ENCODE measurements at regions not wholly inside any gene's neighbourhood (a gene's known extent, or its start where the extent isn't known, plus 50 kb on each side); places are given as distances from the start of the nearest gene placed in this dataset.

DNA sequence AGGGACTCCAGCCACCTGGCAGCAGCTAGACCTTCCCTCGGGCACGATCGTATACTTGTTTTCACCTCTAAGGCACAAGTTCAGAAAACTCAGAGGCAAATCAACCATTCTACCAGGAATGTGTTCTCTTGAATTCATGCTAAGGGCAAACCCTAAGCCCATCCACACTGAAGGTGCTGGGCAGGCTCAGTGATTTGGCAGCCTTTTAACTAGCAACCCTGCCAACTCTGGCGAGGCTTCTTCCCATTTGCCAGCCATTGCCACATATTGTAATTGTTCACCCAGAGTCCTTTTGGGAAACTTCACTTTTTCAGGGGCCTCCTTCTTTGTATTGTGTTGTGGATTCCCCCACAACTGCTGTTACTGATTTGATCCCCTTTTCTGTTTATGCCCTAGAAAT is 298.6 kb upstream of the LDB2 start:
- Mint-ChIP-seq H3K27ac (no peak overlapping the region), H3K9me3 (no peaks in the 10 kb centered on the region), H3K4me1 (no peaks in the 10 kb centered on the region), H3K36me3 (no peaks in the 10 kb centered on the region), H3K4me3 (no peak overlapping the region)
- ATAC-seq (no peak), DNase-seq (ENCODE audit: low spot score in 2 of 2) (no peak)

- Mint-ChIP-seq H3K36me3 (no peaks in the 10 kb centered on the region), H3K27ac (no peak overlapping the region), H3K4me3 (no peak overlapping the region), H3K9me3 (no peaks in the 10 kb centered on the region), H3K4me1 (no peaks in the 10 kb centered on the region)
- ATAC-seq (no peak), DNase-seq (ENCODE audit: low spot score in 2 of 2) (no peak)
Observed at GRCh38 chr4:17195461-17196275, 297.2 kb upstream of the LDB2 start.

DNA sequence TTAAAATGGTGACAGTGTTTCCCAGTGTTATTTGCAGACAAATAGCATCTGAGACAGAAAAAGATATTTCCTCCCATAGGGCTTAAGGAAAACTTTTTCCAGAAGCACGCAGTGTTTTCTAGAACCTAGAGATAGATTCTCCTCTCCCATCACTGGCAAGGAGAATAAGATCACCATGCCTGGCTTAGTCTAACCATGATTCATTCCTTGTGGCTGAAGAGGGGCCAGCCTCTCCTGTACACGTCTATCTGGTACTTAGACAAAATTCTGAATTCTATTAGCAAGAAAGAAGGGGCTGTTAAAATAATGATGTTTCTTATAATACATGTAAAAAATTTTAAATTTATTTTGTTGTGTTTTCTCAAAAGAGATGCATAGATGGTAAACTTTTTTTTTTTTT is 296.1 kb upstream of the LDB2 start:
- H3K9me3 Mint-ChIP-seq = no peaks in the 10 kb centered on the region
- no peaks in the 10 kb centered on the region for H3K36me3 Mint-ChIP-seq
- H3K27ac Mint-ChIP-seq = no peak overlapping the region
- H3K4me1 Mint-ChIP-seq = no peaks in the 10 kb centered on the region
- H3K4me3 Mint-ChIP-seq = no peak overlapping the region
- DNase-seq (ENCODE audit: low spot score in 2 of 2) (no peak), ATAC-seq (no peak)

DNA sequence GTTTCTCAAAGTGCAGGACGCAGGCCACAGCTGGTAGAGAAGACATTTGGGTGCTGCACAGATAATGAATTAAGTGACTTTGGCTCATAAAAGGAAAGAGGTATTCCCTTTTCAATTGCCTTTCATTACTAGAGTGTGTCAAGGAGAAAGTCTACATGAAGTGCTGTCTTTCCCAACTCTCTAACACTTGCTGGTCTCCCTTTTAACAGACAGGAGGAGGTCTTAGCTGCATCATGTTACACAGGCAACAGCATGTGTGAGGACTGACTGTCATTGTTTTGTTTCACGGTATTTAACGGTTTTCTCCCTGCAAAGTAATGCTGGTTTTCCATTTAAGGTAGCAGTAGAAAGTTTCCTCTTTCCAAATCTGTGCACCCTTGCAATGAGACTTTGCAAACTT is 291.3 kb upstream of the LDB2 start:
- no peak for DNase-seq (ENCODE audit: low spot score in 2 of 2)
- no peaks in the 10 kb centered on the region for H3K36me3 Mint-ChIP-seq
- H3K27ac Mint-ChIP-seq = no peak overlapping the region
- peaks cover 5% of the 10 kb centered on the region for H3K9me3 Mint-ChIP-seq
- no peak overlapping the region for H3K4me3 Mint-ChIP-seq
- no peaks in the 10 kb centered on the region for H3K4me1 Mint-ChIP-seq
- ATAC-seq = no peak

- Mint-ChIP-seq H3K36me3 (no peaks in the 10 kb centered on the region), H3K9me3 (peaks cover 6% of the 10 kb centered on the region), H3K27ac (no peak overlapping the region), H3K4me3 (no peak overlapping the region), H3K4me1 (no peaks in the 10 kb centered on the region)
- ATAC-seq (no peak), DNase-seq (ENCODE audit: low spot score in 2 of 2) (no peak)
Observed at GRCh38 chr4:17189401-17189720, 290.9 kb upstream of the LDB2 start.

- no peak for DNase-seq (ENCODE audit: low spot score in 2 of 2)
- Mint-ChIP-seq H3K4me1 (no peaks in the 10 kb centered on the region), H3K27ac (no peak overlapping the region), H3K4me3 (no peak overlapping the region), H3K9me3 (peaks cover 8% of the 10 kb centered on the region), H3K36me3 (no peaks in the 10 kb centered on the region)
- no peak for ATAC-seq
Observed at GRCh38 chr4:17188547-17189400, 290.3 kb upstream of the LDB2 start.

- Mint-ChIP-seq H3K9me3 (peaks cover 8% of the 10 kb centered on the region), H3K27ac (no peak overlapping the region), H3K4me3 (no peak overlapping the region), H3K4me1 (no peaks in the 10 kb centered on the region), H3K36me3 (no peaks in the 10 kb centered on the region)
- ATAC-seq (no peak), DNase-seq (ENCODE audit: low spot score in 2 of 2) (no peak)
Observed at GRCh38 chr4:17188125-17188524, 289.7 kb upstream of the LDB2 start.

DNA sequence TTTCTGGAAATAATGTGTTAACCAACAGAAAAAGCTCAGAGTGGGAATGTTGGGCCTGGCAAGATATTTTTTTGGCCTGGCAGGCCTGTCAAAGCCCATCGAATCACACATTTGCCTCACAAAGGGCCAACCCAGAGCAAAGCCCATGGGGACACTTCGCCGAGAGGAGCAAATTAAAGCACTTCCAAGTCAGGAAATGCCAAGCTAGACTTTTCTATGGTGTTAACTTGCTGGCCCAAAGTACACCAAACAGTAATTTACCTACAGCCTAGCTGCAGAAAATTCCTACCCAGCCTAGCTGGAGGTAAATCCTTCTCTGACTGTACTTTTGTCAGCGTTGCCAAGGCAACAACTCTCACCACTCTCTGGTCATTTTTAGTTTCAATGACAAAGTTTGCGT is 288.6 kb upstream of the LDB2 start:
- no peak overlapping the region for H3K4me3 Mint-ChIP-seq
- no peaks in the 10 kb centered on the region for H3K36me3 Mint-ChIP-seq
- H3K27ac Mint-ChIP-seq = no peak overlapping the region
- H3K9me3 Mint-ChIP-seq = peaks cover 8% of the 10 kb centered on the region
- H3K4me1 Mint-ChIP-seq = no peaks in the 10 kb centered on the region
- DNase-seq (ENCODE audit: low spot score in 2 of 2) (no peak), ATAC-seq (no peak)

DNA sequence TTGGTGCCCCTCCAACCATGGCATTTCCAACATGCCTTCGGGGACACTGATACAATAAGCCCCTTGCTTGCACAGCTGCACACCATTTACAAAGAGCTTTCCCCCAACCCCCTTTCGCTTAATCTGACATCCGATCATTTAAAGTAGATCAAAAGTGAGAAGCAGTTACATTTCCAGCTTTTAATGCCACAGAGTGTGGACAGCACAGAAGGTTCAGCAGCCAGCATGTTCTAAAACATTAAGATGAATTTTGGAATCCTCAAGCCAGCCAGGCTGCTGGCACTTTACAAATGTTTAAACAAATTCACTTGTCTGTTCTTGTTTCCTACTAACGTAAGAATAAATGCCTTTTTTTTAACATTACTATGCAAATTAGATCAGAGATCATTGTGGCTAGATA is 284.4 kb upstream of the LDB2 start:
- ATAC-seq (no peak), DNase-seq (ENCODE audit: low spot score in 2 of 2) (no peak)
- no peak overlapping the region for H3K27ac Mint-ChIP-seq
- H3K4me1 Mint-ChIP-seq = no peaks in the 10 kb centered on the region
- peaks cover 5% of the 10 kb centered on the region for H3K9me3 Mint-ChIP-seq
- H3K4me3 Mint-ChIP-seq = no peak overlapping the region
- H3K36me3 Mint-ChIP-seq = no peaks in the 10 kb centered on the region

- no peaks in the 10 kb centered on the region for H3K9me3 Mint-ChIP-seq
- no peak overlapping the region for H3K4me3 Mint-ChIP-seq
- no peaks in the 10 kb centered on the region for H3K36me3 Mint-ChIP-seq
- no peak overlapping the region for H3K27ac Mint-ChIP-seq
- H3K4me1 Mint-ChIP-seq = no peaks in the 10 kb centered on the region
- no peak for ATAC-seq
- DNase-seq (ENCODE audit: low spot score in 2 of 2) = no peak
Observed at GRCh38 chr4:17174751-17175150, 276.3 kb upstream of the LDB2 start.

DNA sequence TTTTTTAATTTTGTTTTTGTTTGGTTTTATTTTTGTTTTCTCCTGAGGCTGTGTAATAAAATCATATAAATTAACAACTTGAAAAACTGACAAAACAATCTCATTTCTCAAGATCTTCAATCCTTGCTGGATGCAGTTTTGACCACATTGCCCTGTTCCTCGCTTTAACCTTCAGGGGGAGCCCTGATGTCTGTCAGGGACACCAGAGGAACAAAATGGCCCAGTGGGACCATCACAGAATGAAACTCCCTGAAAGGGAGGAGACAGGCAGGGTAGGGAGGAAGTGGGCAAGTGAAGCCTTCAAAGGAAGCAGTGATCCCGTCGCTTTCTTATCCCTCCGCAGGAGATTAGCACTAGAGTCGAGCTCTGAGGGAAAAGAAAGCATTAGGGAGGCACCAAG is 274.9 kb upstream of the LDB2 start:
- Mint-ChIP-seq H3K9me3 (no peaks in the 10 kb centered on the region), H3K27ac (no peak overlapping the region)
- ATAC-seq = no peak

DNA sequence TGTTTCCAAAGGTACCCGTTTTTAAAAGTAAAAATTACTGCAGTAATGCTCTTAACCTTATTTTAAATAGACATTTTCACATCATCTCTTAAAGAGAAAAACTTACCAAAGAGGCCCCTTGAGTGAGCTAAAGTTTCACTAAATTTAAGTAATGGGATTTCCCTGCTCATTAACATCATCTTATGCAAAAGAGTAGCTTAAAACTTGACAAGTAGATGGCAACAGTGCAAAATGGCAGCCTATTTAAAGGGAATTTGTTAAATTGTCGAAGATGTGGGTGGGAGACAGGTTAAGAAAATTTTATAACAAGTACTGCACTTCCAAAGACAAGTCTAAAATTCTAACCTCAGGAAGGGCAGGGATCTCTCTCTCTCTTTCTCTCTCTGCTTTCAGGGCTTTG is 271.7 kb upstream of the LDB2 start:
- H3K9me3 Mint-ChIP-seq = no peaks in the 10 kb centered on the region
- DNase-seq (ENCODE audit: low spot score in 2 of 2) (no peak), ATAC-seq (no peak)
- H3K27ac Mint-ChIP-seq = no peak overlapping the region
- no peak overlapping the region for H3K4me3 Mint-ChIP-seq
- H3K36me3 Mint-ChIP-seq = no peaks in the 10 kb centered on the region
- no peaks in the 10 kb centered on the region for H3K4me1 Mint-ChIP-seq

More for the DNA sequence above, 274.9 kb upstream of the LDB2 start:
- H3K36me3 Mint-ChIP-seq = no peaks in the 10 kb centered on the region
- H3K4me3 Mint-ChIP-seq = no peak overlapping the region
- H3K4me1 Mint-ChIP-seq = no peaks in the 10 kb centered on the region
- no peak for DNase-seq (ENCODE audit: low spot score in 2 of 2)

DNA sequence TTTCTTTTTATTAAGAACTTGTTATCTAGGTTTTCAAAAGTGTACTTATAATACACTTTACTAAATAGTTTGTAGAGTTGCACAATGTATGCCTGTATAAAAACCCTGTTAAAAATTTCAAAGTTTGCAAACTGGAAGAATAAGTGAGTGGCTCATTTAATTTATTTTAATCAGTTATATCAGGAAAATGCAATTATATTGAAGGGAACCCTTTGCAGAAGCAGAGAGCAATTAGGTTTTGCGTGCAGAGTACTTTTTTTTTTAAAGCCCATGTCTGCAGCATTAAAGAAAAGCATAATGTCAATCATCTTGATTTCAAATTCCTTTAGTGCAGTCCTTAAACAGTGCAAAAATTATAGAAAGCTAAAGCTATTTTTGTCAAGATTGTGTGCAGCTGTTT is 271.3 kb upstream of the LDB2 start:
- H3K4me3 Mint-ChIP-seq = no peak overlapping the region
- no peak for ATAC-seq
- no peak overlapping the region for H3K27ac Mint-ChIP-seq

GRCh38 chr4:17168571-17168970 is 270.1 kb upstream of the LDB2 start:
- H3K9me3 Mint-ChIP-seq = peaks cover 8% of the 10 kb centered on the region
- no peaks in the 10 kb centered on the region for H3K36me3 Mint-ChIP-seq
- no peaks in the 10 kb centered on the region for H3K4me1 Mint-ChIP-seq
- no peak overlapping the region for H3K27ac Mint-ChIP-seq
- ATAC-seq (no peak), DNase-seq (ENCODE audit: low spot score in 2 of 2) (no peak)
- H3K4me3 Mint-ChIP-seq = no peak overlapping the region

More for the DNA sequence above, 271.3 kb upstream of the LDB2 start:
- Mint-ChIP-seq H3K36me3 (no peaks in the 10 kb centered on the region), H3K9me3 (no peaks in the 10 kb centered on the region), H3K4me1 (no peaks in the 10 kb centered on the region)
- no peak for DNase-seq (ENCODE audit: low spot score in 2 of 2)

DNA sequence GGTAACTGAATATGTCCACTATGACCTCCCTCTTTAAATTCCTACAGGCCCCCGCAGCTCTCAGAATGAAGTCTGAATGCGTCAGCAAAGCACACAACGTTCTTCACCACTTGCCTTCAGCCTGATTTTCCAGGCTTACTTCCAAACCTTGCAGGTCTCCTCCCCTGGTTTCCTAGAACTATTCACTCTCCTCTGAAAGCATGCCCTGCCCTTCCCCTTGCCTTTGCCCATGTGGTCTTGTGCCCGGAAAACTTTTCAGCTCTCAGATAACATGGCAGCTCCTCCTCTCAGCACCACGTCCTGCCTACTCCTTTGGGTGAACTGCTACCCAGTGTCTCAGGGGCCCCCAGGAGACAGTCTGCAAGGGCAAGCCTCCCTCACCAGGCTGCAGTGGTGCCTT is 268.5 kb upstream of the LDB2 start:
- no peak overlapping the region for H3K27ac Mint-ChIP-seq
- peaks cover 8% of the 10 kb centered on the region for H3K9me3 Mint-ChIP-seq
- H3K36me3 Mint-ChIP-seq = no peaks in the 10 kb centered on the region
- DNase-seq (ENCODE audit: low spot score in 2 of 2) (no peak), ATAC-seq (no peak)
- no peak overlapping the region for H3K4me3 Mint-ChIP-seq
- H3K4me1 Mint-ChIP-seq = no peaks in the 10 kb centered on the region

GRCh38 chr4:17165286-17165685 is 266.8 kb upstream of the LDB2 start:
- H3K9me3 Mint-ChIP-seq = peaks cover 13% of the 10 kb centered on the region
- no peak overlapping the region for H3K27ac Mint-ChIP-seq
- H3K36me3 Mint-ChIP-seq = no peaks in the 10 kb centered on the region
- H3K4me1 Mint-ChIP-seq = no peaks in the 10 kb centered on the region
- DNase-seq (ENCODE audit: low spot score in 2 of 2) = no peak
- no peak overlapping the region for H3K4me3 Mint-ChIP-seq
- no peak for ATAC-seq

All from stimulated activated effector memory CD8-positive, alpha-beta T cell treated with anti-CD3 and anti-CD28 coated beads, Interleukin-12 subunit alpha, Interleukin-12 subunit beta, amount 100 ng/mL, for 72 hours (primary cell).